ENCODE measurements at regions not wholly inside any gene's neighbourhood (a gene's known extent, or its start where the extent isn't known, plus 50 kb on each side); places are given as distances from the start of the nearest gene placed in this dataset.

- no peak for TF ChIP-seq POLR2A (IDR thresholded peaks at IDR 0.05)
- TF ChIP-seq, protein P1, sequence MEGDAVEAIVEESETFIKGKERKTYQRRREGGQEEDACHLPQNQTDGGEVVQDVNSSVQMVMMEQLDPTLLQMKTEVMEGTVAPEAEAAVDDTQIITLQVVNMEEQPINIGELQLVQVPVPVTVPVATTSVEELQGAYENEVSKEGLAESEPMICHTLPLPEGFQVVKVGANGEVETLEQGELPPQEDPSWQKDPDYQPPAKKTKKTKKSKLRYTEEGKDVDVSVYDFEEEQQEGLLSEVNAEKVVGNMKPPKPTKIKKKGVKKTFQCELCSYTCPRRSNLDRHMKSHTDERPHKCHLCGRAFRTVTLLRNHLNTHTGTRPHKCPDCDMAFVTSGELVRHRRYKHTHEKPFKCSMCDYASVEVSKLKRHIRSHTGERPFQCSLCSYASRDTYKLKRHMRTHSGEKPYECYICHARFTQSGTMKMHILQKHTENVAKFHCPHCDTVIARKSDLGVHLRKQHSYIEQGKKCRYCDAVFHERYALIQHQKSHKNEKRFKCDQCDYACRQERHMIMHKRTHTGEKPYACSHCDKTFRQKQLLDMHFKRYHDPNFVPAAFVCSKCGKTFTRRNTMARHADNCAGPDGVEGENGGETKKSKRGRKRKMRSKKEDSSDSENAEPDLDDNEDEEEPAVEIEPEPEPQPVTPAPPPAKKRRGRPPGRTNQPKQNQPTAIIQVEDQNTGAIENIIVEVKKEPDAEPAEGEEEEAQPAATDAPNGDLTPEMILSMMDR (IDR thresholded peaks at IDR 0.05) = no peak
Measured at GRCh38 chr10:4736608-4737007, 89.4 kb upstream of the AKR1E2 start.

Measured in thyroid gland (tissue), 4 donors.